GM19452 (cell line): ENCODE measurements at regions not wholly inside any gene's neighbourhood (a gene's known extent, or its start where the extent isn't known, plus 50 kb on each side); places are given as distances from the start of the nearest gene placed in this dataset.

Source experiments
- ATAC-seq: cut with Tn5 transposase; IDR thresholded peaks from one replicate; pipeline ENCODE4 v1.9.1; 2021; ENCODE audit not compliant: unreplicated experiment

GRCh38 chr7:46397591-46397990, 476.5 kb upstream of the IGFBP3 start:
- no peak for ATAC-seq

- no peak for ATAC-seq
Observed at GRCh38 chr7:46396481-46396880, 475.4 kb upstream of the IGFBP3 start.

- ATAC-seq, result no peak
Observed at GRCh38 chr7:46393142-46393541, 472.1 kb upstream of the IGFBP3 start.

GRCh38 chr7:46391231-46392201, 470.4 kb upstream of the IGFBP3 start:
- ATAC-seq, result no peak

- ATAC-seq, result no peak
Observed at GRCh38 chr7:46390042-46390441, 469.0 kb upstream of the IGFBP3 start.

- ATAC-seq, result no peak
Observed at GRCh38 chr7:46389146-46389545, 468.1 kb upstream of the IGFBP3 start.

- no peak for ATAC-seq
Observed at GRCh38 chr7:46387646-46388045, 466.6 kb upstream of the IGFBP3 start.

- no peak for ATAC-seq
Observed at GRCh38 chr7:46386428-46387399, 465.6 kb upstream of the IGFBP3 start.

- no peak for ATAC-seq
Observed at GRCh38 chr7:46385662-46386309, 464.7 kb upstream of the IGFBP3 start.

GRCh38 chr7:46383605-46384004, 462.5 kb upstream of the IGFBP3 start:
- no peak for ATAC-seq

GRCh38 chr7:46369933-46370654, 449.0 kb upstream of the IGFBP3 start:
- ATAC-seq, result no peak

GRCh38 chr7:46368871-46369270, 447.8 kb upstream of the IGFBP3 start:
- ATAC-seq, result no peak

- ATAC-seq, result no peak
Observed at GRCh38 chr7:46366526-46366925, 445.5 kb upstream of the IGFBP3 start.

- ATAC-seq, result no peak
Observed at GRCh38 chr7:46363688-46364087, 442.6 kb upstream of the IGFBP3 start.

GRCh38 chr7:46360811-46361210, 439.7 kb upstream of the IGFBP3 start:
- ATAC-seq, result no peak

- ATAC-seq, result no peak
Observed at GRCh38 chr7:46360296-46360695, 439.2 kb upstream of the IGFBP3 start.

GRCh38 chr7:46357851-46358250, 436.8 kb upstream of the IGFBP3 start:
- no peak for ATAC-seq

- peak; percentile 51 for ATAC-seq
Observed at GRCh38 chr7:46357290-46357689, 436.2 kb upstream of the IGFBP3 start.

- ATAC-seq, result no peak
Observed at GRCh38 chr7:46356371-46356770, 435.3 kb upstream of the IGFBP3 start.

- no peak for ATAC-seq
Observed at GRCh38 chr7:46355331-46355730, 434.3 kb upstream of the IGFBP3 start.
